Activated CD8-positive, alpha-beta T cell treated with anti-CD3 and anti-CD28 coated beads for 36 hours (primary cell): ENCODE measurements at regions not wholly inside any gene's neighbourhood (a gene's known extent, or its start where the extent isn't known, plus 50 kb on each side); places are given as distances from the start of the nearest gene placed in this dataset.

Experiments
- ATAC-seq: fragments of 200-7000 bp; cut with Tn5 transposase; one replicate; pipeline ENCODE4 v1.10.0; 2021; ENCODE audit warnings: mild to moderate bottlenecking, moderate library complexity
- CTCF ChIA-PET: fragments of 350-600 bp; sonication (Branson Sonifier 250); formaldehyde crosslinking; loops from one replicate; lab custom pipeline; 2021; ENCODE audit warnings: antibody characterized with exemption; lab: Charles Lee
- POLR2A ChIA-PET: fragments of 350-600 bp; sonication (Branson Sonifier 250); formaldehyde crosslinking; loops from one replicate; lab custom pipeline; 2021; ENCODE audit warnings: antibody characterized with exemption; lab: Charles Lee
- DNase-seq: peaks from one replicate; pipeline ENCODE4 v3.0.0-alpha.2; 2020
- H3K27ac Mint-ChIP-seq: one replicate; pipeline ENCODE4 v1.8.0; 2021; ENCODE audit warnings: mild to moderate bottlenecking, mixed read lengths
- H3K27me3 Mint-ChIP-seq: one replicate; pipeline ENCODE4 v1.8.0; 2021; ENCODE audit warnings: mixed read lengths
- H3K36me3 Mint-ChIP-seq: one replicate; pipeline ENCODE4 v1.8.0; 2021; ENCODE audit warnings: low read depth, mixed read lengths
- H3K4me1 Mint-ChIP-seq: one replicate; pipeline ENCODE4 v1.8.0; 2021; ENCODE audit warnings: low read depth, mixed read lengths
- H3K4me3 Mint-ChIP-seq: one replicate; pipeline ENCODE4 v1.8.0; 2021; ENCODE audit warnings: mild to moderate bottlenecking, moderate library complexity, mixed read lengths
- H3K9me3 Mint-ChIP-seq: one replicate; pipeline ENCODE4 v1.8.0; 2021; ENCODE audit warnings: mixed read lengths
- intact Hi-C: fragments of 100-400 bp; cut with micrococcal nuclease; formaldehyde crosslinking; loops from one replicate; pipeline ENCODE4 v1.10.0; 2022
- TF ChIP-seq, protein P1 (sequence below): fragments of 200-600 bp; IDR thresholded peaks from one replicate; pipeline ENCODE4 v1.8.0; 2022; ENCODE audit warnings: antibody characterized with exemption, mild to moderate bottlenecking

DNA sequence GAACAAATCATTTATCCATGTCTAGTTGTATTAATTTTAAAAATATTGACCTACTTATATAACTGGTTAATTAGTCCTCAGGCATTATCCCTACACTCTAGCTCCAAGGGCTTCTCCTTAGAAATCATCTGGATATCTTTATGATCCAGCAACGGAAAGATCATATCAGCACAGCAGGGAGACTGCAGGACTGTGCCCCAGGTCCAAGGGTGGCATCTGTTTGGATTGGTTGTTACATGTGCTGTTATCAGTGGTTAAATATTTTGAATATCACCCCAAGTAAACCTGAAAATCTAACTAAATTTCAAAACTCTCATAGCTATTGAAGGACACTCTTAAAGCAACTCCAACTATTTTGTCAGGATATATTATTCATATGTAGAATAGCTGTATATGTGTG is 556.2 kb upstream of the ZEB2 start:
- POLR2A ChIA-PET: no interaction called here
- Mint-ChIP-seq H3K4me1 (no peaks in the 10 kb centered on the region), H3K36me3 (no peaks in the 10 kb centered on the region), H3K27me3 (peaks cover 5% of the 10 kb centered on the region), H3K27ac (no peak overlapping the region), H3K9me3 (no peaks in the 10 kb centered on the region), H3K4me3 (no peak overlapping the region)
- DNase-seq (no peak), ATAC-seq (no peak)
- TF ChIP-seq, protein P1, sequence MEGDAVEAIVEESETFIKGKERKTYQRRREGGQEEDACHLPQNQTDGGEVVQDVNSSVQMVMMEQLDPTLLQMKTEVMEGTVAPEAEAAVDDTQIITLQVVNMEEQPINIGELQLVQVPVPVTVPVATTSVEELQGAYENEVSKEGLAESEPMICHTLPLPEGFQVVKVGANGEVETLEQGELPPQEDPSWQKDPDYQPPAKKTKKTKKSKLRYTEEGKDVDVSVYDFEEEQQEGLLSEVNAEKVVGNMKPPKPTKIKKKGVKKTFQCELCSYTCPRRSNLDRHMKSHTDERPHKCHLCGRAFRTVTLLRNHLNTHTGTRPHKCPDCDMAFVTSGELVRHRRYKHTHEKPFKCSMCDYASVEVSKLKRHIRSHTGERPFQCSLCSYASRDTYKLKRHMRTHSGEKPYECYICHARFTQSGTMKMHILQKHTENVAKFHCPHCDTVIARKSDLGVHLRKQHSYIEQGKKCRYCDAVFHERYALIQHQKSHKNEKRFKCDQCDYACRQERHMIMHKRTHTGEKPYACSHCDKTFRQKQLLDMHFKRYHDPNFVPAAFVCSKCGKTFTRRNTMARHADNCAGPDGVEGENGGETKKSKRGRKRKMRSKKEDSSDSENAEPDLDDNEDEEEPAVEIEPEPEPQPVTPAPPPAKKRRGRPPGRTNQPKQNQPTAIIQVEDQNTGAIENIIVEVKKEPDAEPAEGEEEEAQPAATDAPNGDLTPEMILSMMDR: no peak
- intact Hi-C loops: no loop called here
- CTCF ChIA-PET: no interaction called here

DNA sequence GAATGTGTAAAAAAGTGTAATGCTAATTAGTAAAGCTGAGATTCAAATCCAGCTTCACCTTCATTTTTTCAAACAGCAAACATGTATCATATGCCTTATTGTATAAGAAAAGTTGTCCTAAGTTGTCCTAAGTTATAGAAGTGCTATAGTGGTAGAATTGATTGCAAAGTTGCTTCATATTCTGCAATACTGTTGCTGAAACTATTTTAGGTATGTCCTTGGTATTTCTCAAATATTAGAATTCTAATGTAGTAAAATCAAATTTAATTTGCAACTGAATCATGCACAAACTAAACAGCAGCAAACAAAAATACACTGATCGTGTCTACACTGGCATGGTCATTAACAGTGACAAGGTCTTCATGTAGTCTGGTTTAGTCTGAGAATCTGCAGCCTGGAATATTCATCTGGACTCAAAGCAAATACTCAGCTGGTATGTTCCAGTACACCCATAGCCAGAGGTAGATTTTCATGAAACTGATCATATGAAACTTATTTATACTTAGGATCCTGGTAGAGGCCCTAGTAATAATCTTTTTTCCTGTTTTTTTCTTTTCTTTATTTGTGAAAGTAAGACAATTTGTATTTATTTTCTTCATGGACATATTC is 555.6 kb upstream of the ZEB2 start:
- intact Hi-C loops: no loop called here
- Mint-ChIP-seq H3K36me3 (no peaks in the 10 kb centered on the region), H3K27ac (no peak overlapping the region), H3K27me3 (peaks cover 5% of the 10 kb centered on the region), H3K4me1 (no peaks in the 10 kb centered on the region), H3K9me3 (no peaks in the 10 kb centered on the region), H3K4me3 (no peak overlapping the region)
- DNase-seq: no peak
- CTCF ChIA-PET: no interaction called here
- TF ChIP-seq, protein P1: no peak
- POLR2A ChIA-PET: no interaction called here
- no peak for ATAC-seq

DNA sequence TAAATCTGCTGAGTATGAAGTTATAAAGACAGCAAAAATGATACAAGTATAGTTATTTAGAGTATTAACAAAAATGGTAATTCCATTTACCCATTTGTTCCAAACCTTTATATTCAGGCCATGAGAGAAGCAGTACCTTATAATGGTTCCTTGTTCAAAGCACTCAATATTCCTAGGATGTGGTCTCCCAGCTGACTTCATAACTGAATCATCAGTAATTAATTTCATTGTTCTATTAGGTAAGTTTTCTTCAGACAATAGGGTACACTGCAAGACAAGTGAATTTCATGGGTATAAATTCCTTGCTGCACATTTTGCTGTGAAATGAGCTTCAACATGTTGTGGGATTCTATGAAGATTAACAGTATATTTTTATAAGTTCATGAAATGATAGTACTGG is 550.8 kb upstream of the ZEB2 start:
- TF ChIP-seq, protein P1: no peak
- Mint-ChIP-seq H3K36me3 (no peaks in the 10 kb centered on the region), H3K9me3 (no peaks in the 10 kb centered on the region), H3K27ac (no peak overlapping the region), H3K27me3 (peaks cover 2% of the 10 kb centered on the region), H3K4me3 (no peak overlapping the region), H3K4me1 (no peaks in the 10 kb centered on the region)
- ATAC-seq (no peak), DNase-seq (no peak)
- ChIA-PET POLR2A (interaction anchor here (0.7 kb wide), 1 partner anchor 9 kb away, joined by 3 read pairs; no protein-coding TSS in a partner anchor), CTCF (no interaction called here)
- intact Hi-C loops: no loop called here

- no peak overlapping the region for H3K4me3 Mint-ChIP-seq
- H3K36me3 Mint-ChIP-seq: no peaks in the 10 kb centered on the region
- H3K27ac Mint-ChIP-seq: no peak overlapping the region
- ATAC-seq (no peak), DNase-seq (no peak)
- ChIA-PET CTCF (no interaction called here), POLR2A (no interaction called here)
- H3K27me3 Mint-ChIP-seq: peaks cover 3% of the 10 kb centered on the region
- intact Hi-C loops: no loop called here
- no peaks in the 10 kb centered on the region for H3K4me1 Mint-ChIP-seq
- no peaks in the 10 kb centered on the region for H3K9me3 Mint-ChIP-seq
- TF ChIP-seq, protein P1: no peak
Observed at GRCh38 chr2:145068509-145068908, 548.6 kb upstream of the ZEB2 start.

DNA sequence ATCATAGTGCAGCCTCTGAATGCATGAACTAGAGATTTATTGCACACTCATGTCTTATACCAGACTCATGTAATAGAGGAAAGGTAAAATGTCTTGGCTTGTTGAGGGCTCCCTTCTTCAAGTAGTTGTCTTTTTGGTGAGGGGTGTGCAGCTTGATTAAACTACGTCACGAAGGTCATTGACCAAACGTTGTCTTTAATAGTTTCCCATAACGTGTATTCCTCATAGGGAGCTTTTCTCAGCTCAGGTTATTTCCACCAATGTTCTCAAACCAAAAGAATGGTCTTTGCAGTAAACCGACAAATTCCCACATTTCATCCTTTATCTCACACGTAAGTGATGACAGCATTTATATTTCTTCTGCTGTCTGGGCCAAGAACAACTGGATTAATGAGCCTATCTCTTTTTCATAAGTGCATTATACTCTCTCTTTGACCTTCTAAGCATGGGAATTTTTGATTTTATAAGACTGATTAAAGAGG is 547.7 kb upstream of the ZEB2 start:
- H3K27ac Mint-ChIP-seq: no peak overlapping the region
- H3K4me1 Mint-ChIP-seq: no peaks in the 10 kb centered on the region
- CTCF ChIA-PET: no interaction called here
- no peaks in the 10 kb centered on the region for H3K9me3 Mint-ChIP-seq
- peaks cover 3% of the 10 kb centered on the region for H3K27me3 Mint-ChIP-seq
- H3K4me3 Mint-ChIP-seq: no peak overlapping the region
- POLR2A ChIA-PET: no interaction called here
- DNase-seq (no peak), ATAC-seq (no peak)
- intact Hi-C loops: no loop called here
- no peaks in the 10 kb centered on the region for H3K36me3 Mint-ChIP-seq
- TF ChIP-seq, protein P1: no peak
